ENCODE measurements at regions not wholly inside any gene's neighbourhood (a gene's known extent, or its start where the extent isn't known, plus 50 kb on each side); places are given as distances from the start of the nearest gene placed in this dataset.

DNA sequence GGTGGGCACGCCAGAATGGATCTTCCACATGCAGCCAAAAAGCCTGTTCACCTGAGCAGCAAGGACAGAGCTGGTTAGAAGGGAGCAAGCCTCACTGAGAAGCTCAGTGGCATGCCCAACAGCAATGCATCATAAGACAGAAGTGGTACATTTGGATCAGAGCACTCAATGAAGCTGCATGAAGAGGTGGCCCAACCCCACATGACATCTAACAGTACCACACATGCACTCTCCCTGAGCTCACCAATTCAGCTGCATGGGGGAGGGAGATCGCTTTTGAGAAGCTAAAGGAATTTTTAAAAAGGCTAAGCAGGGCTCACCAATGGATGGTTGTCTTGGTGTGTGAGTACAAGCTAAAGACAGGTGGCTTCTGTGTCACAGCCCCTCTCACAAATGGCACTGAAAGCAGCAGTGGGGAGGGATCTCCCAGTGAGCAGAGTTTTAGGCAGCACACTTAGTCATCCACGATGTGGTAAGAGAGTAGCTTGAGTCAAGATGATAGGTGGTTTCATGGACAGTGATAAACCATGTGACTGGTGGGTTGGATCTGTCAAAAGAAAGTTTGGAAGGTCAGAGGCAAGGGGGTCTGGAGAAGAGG, 166.6 kb upstream of the TAB2 start:
- TF ChIP-seq, protein P1, sequence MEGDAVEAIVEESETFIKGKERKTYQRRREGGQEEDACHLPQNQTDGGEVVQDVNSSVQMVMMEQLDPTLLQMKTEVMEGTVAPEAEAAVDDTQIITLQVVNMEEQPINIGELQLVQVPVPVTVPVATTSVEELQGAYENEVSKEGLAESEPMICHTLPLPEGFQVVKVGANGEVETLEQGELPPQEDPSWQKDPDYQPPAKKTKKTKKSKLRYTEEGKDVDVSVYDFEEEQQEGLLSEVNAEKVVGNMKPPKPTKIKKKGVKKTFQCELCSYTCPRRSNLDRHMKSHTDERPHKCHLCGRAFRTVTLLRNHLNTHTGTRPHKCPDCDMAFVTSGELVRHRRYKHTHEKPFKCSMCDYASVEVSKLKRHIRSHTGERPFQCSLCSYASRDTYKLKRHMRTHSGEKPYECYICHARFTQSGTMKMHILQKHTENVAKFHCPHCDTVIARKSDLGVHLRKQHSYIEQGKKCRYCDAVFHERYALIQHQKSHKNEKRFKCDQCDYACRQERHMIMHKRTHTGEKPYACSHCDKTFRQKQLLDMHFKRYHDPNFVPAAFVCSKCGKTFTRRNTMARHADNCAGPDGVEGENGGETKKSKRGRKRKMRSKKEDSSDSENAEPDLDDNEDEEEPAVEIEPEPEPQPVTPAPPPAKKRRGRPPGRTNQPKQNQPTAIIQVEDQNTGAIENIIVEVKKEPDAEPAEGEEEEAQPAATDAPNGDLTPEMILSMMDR (IDR thresholded peaks at IDR 0.05), result no peak
- TF ChIP-seq EZH2 (IDR thresholded peaks at IDR 0.05), result no peak
